GM19193 (cell line): ENCODE measurements at regions not wholly inside any gene's neighbourhood (a gene's known extent, or its start where the extent isn't known, plus 50 kb on each side); places are given as distances from the start of the nearest gene placed in this dataset.

Source experiments
- POLR2A ChIP-seq: IDR thresholded peaks from 4 replicates; pipeline ENCODE4 v1.6.1; 2011; ENCODE audit not compliant: insufficient read depth, insufficient read length; ENCODE audit errors: extremely low read depth

DNA sequence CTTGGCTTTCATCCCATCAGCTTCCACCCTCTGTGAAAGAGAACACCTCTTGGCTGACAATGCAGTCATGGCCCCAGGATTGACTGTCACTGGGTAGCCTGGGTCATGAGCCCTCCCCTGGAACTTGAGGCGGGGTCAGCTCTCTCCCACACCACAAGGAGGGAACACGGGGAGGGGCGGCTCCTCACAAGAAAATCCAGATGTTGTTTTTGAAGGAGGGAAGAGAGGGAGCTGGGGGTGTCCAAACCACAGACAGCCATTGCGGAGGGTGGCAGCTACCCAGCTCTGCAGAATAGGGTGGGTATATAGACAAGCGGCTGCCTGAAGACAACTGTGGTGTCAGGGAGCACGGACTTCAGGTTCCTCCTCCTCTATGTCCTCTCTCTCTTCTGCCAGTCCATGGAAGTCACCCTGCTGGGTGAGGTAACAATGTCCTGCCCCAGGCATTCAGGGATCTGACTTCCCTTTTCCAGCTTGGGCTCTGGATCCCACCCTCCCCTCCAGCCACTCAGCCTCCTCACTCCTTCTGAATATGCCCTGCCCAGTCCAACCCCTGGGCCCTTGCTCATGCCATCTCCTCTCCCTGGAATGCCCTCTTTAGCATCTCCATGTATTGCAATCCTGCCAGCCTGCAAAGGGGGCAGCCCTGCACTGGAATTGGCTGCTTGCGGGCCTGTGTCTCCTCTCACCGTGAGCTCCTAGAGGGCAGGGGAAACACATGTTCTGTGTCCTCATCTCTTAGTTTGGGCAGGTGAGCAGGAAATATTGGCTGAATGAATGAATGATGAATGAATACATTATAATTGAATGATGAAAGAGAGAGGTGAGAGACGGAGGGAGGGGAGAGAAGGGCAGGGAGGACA, 60.9 kb upstream of the RUNX3 start:
- TF ChIP-seq POLR2A, result no peak

DNA sequence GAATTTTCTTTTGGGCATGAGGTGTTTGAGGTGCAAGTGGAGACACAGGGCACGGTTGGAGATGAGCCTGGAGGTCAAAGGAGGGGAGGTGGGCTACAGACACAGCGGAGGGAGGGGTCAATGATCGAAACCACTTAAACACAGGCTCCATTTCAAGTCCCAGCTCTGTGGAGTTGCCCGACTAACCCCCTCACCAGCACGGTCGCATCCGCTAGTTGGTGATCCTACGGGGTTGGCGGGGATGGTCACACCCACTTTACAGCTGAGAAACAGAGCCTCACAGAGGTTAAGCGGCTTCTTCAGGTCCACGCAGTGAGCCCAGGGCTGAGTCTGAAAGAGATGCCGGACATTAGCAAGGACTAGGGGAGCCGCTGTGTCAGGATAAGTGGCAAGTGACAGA, 60.1 kb upstream of the RUNX3 start:
- TF ChIP-seq POLR2A, result no peak

DNA sequence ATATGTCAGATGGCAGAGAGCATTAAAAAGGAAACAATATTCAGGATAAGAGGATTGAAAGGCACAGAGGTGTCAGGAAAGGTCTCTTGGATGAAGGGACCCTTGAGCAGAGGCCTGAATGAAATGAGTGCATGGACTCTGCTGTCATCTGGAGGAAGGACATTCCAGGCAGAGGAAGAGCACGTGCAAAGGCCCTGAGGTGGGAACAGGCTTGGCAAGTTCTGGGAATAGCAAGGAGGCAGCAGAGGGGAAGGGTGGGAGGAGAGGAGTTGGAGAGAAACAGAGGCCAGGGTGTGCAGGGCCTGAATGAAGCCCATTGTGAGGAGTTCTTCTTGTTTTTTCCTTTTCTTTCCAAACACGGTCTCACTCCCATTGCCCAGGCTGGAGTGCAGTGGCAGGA, 59.0 kb upstream of the RUNX3 start:
- TF ChIP-seq POLR2A, result no peak

DNA sequence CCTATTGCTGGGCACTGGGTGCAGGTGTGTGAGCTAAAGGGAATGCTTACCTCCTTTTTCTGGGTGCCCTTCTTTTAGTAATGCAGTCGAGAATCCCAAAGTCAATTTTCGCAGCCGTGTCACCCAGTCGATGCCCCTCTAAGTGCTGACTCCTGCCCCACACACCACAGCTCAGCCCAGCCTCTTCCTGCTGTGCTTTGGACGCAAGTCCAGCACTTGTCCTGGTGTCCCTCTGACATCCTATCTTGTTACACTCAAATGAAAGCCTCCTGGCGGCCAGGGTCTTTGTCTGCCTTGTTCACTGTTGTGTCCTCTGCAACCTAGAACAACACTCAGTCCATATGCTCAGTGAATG, 58.5 kb upstream of the RUNX3 start:
- TF ChIP-seq POLR2A, result no peak

DNA sequence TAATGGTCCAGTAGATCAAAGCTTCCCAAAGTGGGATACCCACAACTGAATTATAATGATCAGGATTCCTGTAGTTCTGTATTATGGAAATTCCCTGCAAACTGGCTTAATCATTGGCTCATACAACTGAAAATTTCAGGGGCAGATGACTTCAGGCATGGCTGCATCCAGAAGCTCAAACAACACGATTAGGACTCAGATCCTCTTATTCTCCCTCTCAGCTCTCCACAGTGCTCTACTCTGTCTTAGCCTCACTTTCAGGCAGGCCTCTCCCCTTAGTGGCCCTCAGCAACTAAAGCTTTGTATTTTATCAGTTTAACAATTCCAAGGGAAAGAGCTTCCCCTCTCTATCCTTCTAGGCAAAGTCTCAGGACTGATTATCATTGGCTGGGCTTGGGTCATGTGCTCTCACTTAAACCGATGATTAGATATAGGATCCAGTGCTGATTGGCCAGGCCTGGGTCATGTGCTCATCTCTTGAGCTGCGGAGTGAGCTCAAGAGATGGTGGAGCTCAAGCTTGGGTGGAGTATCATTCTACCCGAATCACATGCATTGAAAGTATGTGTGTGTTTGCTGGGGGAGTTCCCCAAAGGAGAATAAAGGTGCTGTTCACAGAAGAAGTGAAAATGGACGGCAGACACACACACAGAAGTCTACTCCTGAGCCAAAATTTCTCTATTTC, 57.9 kb upstream of the RUNX3 start:
- TF ChIP-seq POLR2A, result no peak

DNA sequence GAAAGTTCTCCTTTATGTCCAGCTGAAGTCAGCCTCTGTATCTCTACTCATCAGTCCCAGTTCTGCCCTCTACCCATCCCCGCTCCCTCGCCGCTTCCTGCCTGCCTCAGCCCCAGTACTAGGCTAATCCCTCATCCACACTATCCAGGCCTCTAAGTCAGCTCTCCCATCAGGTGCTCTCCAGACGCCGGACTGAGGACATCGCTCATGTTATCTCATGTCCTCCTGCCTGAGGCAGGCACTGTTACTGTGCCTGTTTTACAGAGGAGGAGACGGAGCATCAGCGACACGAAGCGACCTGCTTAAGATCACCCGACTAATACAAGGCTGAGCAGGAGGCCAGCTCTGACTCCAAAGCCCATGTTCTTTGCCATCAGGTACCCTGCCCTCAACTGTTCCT, 57.3 kb upstream of the RUNX3 start:
- no peak for TF ChIP-seq POLR2A

DNA sequence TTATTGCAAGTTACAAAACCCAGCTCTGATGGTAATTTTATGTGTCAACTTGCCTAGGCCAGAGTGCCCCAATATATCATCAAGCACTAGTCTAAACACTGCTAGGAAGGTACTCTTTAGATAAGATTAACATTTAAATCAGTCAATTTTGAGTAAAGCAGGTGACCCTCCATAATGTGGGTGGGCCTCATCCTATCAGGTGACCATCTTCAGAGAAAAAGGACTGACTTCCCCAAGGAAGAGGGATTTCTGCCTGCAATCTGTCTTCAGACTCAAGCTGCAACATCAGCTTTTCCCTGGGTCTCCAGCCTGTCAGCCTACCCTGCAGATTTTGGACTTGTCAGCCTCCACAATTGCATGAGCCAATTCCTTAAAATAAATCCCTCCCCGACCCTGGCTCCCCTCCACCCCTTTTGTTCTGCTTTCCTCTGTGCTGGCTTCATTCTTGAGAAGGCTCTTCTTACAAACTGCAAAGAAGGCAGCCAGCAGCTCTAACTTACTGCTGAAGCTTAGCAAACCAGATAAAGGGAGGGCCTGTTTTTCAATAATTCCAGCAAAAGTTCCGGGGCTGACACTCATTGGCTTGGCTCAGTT, 56.4 kb upstream of the RUNX3 start:
- no peak for TF ChIP-seq POLR2A

DNA sequence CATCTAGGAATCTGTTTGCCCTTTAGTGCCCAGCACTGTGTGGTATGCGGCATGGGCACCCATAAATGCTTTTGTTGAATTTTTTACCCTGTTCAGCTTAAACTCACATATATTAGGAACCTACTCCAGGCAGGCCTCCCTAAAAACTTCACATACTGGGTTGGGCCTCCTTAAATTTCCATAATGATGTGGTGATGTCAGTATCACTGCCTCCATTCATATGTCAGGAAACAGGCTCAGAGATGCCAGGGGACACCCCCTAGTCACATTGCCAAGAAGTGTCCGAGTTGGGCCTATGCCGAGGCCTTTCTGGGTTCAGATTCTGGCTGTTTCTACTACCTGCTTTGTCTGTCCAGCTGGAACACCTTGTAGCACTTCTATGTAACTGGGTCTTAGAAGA, 55.7 kb upstream of the RUNX3 start:
- TF ChIP-seq POLR2A, result no peak

DNA sequence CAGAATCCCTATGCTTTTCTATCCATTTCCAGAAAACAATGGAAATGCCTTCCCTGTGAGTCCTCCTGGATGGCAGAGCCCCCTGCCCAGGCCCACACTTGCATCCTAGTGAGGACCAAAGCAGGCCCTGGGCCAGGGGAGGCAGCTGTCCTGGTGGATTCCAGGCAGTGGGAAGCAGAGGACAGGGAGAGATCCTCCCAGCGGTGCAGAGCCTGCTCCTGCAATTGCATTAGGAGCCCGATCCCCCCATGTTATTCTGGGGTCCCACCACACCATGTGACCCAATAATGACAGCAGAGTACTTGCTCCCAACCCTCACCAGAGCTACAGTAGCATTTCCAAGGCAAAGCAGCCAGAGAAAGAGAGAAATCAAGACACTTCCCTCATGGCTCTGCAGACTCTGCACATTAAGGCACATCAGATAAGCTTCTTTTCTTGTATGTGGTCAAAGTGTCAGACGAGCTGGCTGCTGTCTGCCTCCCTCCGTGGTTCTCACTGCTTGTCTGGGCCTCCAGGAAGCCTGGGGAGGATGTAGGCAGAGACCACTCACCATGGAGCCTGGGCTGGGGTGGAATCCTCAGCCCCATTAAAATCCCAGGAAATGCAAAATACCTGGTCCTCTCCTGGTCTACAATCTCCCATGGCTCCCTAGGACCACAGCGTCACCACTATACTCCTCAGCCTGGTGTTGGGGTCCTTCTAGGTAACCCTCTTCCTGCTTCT, 54.9 kb upstream of the RUNX3 start:
- TF ChIP-seq POLR2A, result no peak

DNA sequence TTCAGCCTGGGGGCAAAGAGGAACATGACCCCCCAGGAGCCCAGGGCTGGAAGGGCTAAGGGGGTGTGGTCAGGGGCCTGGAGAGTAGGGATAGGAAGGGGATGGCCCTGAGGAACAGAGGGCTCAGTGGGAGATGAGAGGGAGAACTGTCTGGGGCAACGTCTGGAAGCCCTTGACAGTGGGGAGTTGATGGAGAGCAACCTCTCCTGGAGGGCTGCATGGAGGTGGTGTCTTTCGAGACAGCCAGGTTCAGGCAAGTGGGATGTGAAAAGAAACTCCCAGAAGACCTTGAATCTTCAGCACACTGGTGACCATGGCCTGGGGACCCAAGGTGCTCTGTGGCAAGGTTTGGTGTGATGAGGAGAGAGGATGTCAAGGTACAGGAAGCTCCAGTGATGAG, 54.2 kb upstream of the RUNX3 start:
- no peak for TF ChIP-seq POLR2A

DNA sequence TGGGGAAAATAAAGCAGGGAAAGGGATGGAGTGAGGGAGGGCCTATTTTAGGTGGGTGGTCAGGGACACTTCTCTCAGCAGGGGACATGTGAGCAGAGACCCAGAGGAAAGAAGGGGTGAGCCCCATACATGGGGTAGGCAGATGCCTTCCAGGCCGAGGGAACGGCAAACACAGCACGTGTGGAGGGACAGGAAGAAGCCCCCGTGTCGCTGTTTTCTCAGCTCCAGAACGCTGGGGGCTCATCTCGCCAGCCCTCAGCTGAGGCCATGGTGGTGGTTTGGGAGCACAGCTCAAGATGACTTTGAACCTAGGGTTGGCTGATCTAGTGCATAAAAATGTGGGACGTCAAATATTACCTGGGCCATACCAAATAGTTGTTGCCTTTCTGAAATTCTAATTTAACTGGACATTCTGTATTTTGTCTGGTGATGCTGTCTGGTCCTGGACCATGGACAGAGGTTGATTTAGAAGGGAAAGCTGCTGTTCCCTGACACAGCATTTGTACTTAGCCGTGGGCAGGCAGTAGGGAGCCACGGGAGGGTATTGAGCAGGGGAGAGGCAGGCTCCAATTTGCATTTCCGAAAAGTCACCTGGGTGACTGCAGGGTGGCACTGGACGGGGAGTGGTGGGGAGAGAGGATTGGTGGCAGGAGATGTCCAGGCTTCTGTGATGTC, 53.1 kb upstream of the RUNX3 start:
- no peak for TF ChIP-seq POLR2A

DNA sequence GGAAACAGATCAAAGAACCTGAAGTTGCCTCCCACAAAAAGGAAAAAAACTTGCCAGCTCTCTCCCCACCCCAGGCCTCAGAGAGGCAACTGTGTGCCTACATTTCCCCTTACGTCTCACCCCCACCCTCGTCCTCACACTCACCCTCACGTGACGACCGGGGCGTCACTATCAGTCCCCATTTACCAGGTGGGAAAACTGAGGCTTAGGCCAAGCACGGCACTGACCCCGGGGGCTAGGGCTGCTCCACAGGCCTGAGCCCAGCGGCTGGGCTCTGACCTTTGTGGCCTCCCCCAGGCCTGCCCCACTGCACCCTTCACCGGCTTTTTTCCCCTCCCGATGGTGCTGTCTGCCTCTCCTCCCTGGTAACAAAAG, 51.5 kb upstream of the RUNX3 start:
- no peak for TF ChIP-seq POLR2A

DNA sequence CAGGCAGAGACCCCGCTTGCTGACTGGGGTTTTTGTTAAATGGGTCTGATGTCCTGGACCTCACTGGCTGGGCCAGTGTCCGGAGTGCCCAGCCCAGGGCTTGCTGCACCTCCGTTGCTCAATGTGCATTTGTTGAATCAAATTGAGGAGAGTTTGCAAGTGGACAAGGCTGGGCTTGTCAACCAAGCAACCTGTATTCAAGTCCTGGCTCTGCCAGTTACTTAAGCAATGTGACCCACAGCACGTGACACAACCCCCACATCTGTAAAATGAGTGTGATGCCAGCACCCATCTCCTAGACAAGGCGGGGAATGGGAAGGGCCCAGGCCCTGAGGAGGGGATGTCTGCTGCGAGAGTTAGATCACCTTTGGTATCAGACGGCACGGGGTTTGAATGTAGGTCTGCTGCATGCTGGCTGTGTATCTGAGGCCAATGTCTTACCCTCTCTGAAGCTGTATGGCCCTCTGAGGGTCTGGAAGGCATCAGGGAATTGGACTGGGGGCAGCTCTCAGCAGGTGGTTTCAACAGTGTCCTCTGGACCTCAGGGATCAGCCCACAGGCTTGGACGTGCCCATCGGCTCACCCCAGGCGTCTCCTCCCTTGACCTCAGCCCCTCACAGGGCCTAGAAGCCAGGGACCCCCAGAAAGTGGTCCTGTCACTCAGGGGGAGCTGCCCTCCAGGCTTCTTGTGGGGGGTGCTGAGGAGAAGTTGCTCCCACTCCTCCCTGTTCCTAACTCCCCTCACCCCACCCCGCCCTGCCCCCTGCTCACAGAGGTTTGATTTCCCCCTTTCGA, 51.0 kb upstream of the RUNX3 start:
- no peak for TF ChIP-seq POLR2A
